ENCODE measurements at regions not wholly inside any gene's neighbourhood (a gene's known extent, or its start where the extent isn't known, plus 50 kb on each side); places are given as distances from the start of the nearest gene placed in this dataset.

DNA sequence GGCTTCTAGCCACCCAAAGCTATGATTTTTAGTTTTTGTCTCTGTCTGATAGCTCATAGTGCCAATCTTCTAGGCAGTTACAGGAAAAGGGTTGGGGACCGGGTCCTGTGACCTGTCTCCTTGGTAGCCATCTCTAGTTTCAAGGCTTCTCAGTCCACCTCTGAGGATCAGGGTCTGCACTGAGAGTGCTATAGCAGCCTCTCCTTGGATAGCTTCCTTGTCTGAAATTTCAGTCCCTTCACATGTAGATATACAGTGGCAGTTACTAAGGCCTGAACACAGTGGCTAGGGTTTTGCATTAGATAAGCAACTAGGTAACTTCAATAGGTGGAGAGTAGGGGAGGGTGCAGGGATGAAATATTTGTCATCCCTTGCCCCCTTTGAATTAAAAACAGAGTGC lies 321.3 kb downstream of the SEMA3D start:
- TF ChIP-seq, protein P1, sequence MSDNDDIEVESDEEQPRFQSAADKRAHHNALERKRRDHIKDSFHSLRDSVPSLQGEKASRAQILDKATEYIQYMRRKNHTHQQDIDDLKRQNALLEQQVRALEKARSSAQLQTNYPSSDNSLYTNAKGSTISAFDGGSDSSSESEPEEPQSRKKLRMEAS (IDR thresholded peaks at IDR 0.05): no peak
- TF ChIP-seq POLR2A (IDR thresholded peaks at IDR 0.05; ENCODE audit: borderline replicate concordance, extremely low read depth, insufficient read depth, insufficient read length) (no peak), EZH2 (IDR thresholded peaks at IDR 0.05) (no peak), POLR2AphosphoS5 (IDR thresholded peaks at IDR 0.05; ENCODE audit: low read depth, low read length) (no peak), YY1 (IDR thresholded peaks at IDR 0.05; ENCODE audit: extremely low read depth, insufficient replicate concordance, low read depth, low read length) (no peak), ZFX (IDR thresholded peaks at IDR 0.05) (no peak), SP1 (IDR thresholded peaks at IDR 0.05; ENCODE audit: low read depth) (no peak), SRF (IDR thresholded peaks at IDR 0.05; ENCODE audit: low read depth) (no peak), FOSL1 (IDR thresholded peaks at IDR 0.05; ENCODE audit: low read depth) (no peak), SIN3A (IDR thresholded peaks at IDR 0.05; ENCODE audit: low read depth) (no peak)
- TF ChIP-seq, protein P2, sequence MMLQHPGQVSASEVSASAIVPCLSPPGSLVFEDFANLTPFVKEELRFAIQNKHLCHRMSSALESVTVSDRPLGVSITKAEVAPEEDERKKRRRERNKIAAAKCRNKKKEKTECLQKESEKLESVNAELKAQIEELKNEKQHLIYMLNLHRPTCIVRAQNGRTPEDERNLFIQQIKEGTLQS (IDR thresholded peaks at IDR 0.05): no peak
- TF ChIP-seq, protein P3, sequence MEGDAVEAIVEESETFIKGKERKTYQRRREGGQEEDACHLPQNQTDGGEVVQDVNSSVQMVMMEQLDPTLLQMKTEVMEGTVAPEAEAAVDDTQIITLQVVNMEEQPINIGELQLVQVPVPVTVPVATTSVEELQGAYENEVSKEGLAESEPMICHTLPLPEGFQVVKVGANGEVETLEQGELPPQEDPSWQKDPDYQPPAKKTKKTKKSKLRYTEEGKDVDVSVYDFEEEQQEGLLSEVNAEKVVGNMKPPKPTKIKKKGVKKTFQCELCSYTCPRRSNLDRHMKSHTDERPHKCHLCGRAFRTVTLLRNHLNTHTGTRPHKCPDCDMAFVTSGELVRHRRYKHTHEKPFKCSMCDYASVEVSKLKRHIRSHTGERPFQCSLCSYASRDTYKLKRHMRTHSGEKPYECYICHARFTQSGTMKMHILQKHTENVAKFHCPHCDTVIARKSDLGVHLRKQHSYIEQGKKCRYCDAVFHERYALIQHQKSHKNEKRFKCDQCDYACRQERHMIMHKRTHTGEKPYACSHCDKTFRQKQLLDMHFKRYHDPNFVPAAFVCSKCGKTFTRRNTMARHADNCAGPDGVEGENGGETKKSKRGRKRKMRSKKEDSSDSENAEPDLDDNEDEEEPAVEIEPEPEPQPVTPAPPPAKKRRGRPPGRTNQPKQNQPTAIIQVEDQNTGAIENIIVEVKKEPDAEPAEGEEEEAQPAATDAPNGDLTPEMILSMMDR (IDR thresholded peaks at IDR 0.05 in 2 of 3, conservative IDR thresholded peaks at IDR 0.05 in 1 of 3; ENCODE audit: borderline replicate concordance in 1 of 3, insufficient read depth in 1 of 3, low read depth in 2 of 3, low read length in 2 of 3): no peak
- TF ChIP-seq, protein P4, sequence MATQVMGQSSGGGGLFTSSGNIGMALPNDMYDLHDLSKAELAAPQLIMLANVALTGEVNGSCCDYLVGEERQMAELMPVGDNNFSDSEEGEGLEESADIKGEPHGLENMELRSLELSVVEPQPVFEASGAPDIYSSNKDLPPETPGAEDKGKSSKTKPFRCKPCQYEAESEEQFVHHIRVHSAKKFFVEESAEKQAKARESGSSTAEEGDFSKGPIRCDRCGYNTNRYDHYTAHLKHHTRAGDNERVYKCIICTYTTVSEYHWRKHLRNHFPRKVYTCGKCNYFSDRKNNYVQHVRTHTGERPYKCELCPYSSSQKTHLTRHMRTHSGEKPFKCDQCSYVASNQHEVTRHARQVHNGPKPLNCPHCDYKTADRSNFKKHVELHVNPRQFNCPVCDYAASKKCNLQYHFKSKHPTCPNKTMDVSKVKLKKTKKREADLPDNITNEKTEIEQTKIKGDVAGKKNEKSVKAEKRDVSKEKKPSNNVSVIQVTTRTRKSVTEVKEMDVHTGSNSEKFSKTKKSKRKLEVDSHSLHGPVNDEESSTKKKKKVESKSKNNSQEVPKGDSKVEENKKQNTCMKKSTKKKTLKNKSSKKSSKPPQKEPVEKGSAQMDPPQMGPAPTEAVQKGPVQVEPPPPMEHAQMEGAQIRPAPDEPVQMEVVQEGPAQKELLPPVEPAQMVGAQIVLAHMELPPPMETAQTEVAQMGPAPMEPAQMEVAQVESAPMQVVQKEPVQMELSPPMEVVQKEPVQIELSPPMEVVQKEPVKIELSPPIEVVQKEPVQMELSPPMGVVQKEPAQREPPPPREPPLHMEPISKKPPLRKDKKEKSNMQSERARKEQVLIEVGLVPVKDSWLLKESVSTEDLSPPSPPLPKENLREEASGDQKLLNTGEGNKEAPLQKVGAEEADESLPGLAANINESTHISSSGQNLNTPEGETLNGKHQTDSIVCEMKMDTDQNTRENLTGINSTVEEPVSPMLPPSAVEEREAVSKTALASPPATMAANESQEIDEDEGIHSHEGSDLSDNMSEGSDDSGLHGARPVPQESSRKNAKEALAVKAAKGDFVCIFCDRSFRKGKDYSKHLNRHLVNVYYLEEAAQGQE (IDR thresholded peaks at IDR 0.05; ENCODE audit: low read depth): no peak

All from HCT116 (cell line).